SH-SY5Y (cell line): ENCODE measurements at regions not wholly inside any gene's neighbourhood (a gene's known extent, or its start where the extent isn't known, plus 50 kb on each side); places are given as distances from the start of the nearest gene placed in this dataset.

ENCODE experiments used
- GATA2 ChIP-seq: IDR thresholded peaks from 2 replicates; pipeline ENCODE4 v1.6.1; 2011; ENCODE audit warnings: mild to moderate bottlenecking, low read depth, low read length
- GATA3 ChIP-seq: IDR thresholded peaks from 2 replicates; pipeline ENCODE4 v1.6.1; 2011; ENCODE audit warnings: low read depth, mild to moderate bottlenecking, low read length, moderate library complexity

- no peak for TF ChIP-seq GATA2
- TF ChIP-seq GATA3, result no peak
Observed at GRCh38 chr7:130945411-130945811, 211.4 kb upstream of the KLF14 start.
